ENCODE measurements at regions not wholly inside any gene's neighbourhood (a gene's known extent, or its start where the extent isn't known, plus 50 kb on each side); places are given as distances from the start of the nearest gene placed in this dataset.

DNA sequence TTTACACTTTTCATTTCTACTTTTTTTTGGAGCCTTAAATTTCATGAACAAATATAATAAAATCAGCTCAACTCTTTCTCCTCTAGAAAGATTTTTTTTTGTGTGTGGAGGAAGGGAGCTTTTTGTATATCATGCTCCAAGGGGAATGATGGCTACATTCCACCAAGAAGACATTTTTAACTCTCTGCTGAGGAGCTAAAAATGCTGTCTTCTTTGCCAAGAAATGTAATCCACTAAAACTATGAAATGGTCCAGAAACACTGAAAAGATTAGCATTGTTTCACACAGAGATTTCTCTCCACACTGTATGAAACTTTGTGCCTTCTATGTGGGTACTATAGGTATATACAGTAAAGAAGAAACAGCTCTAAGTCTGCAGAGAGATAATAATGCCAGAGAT, 74.1 kb upstream of the ANK3 start:
- no peak for DNase-seq

DNA sequence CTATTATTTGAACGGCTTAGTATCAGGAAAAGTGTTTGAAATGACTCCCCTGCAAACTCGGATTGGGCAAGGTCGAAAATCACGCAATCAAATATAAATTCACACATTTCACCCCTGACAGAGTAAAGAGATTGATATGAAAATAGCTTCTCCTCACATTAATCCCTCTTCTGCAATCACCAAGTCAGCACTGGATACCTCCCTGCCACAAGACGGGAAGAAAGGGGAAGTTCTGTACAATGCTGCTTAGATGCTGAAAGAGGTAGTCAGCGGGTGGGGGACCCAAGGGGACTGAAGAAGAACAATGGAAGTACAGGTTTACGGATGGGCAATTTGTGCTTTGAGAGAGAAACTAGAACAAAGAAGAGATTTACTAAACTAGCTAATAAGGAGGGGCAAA, 72.0 kb upstream of the ANK3 start:
- no peak for DNase-seq

DNA sequence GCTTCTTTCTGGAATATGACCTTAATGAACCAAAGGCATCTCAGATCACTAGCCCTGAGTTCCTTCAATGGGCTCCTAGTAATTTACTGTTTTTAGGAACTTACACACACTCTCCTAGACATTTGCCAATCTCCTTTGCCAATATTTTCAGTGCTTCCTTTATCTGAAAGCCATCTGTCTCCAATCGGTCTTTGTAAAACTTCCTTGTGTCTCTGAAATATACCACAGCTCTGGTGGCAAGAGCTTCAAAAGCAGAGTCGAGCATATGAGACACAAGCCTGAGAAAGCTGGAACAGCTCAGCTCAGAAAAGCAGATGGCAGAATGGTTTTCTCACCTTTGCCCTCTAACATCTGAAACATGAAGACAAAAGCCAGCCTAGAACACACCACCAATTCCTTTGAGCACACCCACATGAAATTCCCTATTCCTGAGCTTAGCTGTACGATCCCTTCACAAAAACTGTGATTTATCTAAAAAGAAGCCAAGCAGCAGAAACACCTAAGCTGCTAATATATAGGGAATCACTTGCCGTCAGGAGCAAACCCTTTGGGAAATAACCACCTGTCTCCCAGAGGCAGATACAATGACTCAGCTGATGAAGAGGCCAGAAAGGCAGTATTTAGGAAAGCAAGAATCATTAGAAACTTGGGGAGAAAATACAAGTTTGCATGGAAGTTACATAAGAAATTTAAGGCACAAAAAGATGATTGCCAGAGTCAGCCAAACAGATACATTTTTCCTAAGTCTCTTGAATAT, 70.2 kb upstream of the ANK3 start:
- DNase-seq, result no peak

- DNase-seq, result no peak
Observed at GRCh38 chr10:60456053-60456452, 66.4 kb upstream of the ANK3 start.

DNA sequence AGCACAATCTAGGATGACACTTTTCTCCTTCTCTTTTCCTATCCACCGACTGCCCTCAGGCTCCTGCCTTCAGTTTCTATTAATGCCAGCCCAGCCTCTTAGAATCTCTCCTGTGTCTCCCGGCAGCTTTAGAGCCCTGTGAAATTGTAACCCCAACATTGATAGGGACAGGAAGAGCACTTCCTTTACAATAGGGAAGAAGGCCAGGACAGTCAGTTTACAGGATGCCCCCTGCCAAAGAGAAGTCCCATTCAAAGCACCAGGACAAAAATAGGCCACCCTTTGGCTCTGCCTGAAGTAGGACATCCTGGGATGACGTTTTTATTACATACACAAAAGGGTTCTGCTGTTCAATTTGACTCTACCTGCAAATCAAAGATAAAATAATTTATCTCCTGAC, 64.7 kb upstream of the ANK3 start:
- DNase-seq, result no peak

DNA sequence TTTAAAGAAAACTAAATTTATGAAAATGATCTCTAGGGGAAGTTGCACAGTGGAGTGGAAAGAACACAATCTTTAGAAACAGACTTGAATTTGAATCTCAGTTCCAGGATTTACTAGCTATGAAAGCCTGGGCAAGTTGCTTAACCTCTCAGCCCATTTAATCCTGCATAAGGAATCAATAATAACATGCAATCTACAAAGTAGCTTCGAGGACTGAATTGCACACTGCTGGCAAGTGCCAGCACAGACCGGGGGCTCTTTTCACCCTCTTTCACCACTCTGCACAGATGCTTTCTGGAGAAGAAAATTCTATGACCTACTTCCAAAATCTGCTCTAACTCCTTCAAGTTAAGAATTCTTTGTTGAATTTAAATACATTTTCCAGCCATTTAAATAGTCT, 63.4 kb upstream of the ANK3 start:
- DNase-seq, result no peak

- no peak for DNase-seq
Observed at GRCh38 chr10:60450291-60450690, 60.6 kb upstream of the ANK3 start.

DNA sequence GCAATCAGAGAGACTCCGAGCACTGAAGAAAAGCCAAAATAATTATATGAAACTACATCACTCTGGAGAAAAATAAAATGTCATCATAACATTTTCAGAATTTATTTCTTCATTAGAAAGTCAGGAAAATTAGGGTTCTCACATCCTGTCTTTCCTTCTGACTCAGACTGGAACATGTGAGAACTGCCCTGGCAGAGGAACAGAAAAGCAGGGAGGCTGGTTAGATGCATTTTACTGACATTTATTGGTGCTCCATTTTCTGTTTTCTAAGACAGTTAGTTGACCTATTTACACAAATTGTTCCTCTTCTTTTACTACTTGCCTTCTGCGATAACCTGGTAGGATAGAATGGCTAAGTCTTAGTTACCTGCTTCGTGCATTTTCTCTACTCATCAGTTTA, 58.6 kb upstream of the ANK3 start:
- no peak for DNase-seq

DNA sequence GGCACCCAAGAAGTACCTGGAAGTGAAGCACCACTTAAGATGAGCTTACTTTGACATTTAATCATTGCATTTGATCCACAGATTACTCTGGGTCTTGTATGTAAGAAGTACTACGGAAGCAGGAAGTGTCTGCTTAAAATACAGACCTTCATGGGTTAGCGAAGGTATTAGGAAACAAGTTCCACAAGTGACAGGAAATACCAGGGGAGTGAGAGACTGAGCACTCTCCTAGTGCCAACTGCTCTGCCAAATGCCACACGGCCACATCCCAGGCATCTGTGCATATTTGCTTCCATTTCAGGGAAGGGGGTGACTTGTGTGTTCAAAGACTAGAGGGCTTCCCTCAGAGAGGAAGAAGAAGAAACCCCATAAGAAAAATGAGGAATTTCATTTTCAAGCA, 57.2 kb upstream of the ANK3 start:
- DNase-seq, result no peak

DNA sequence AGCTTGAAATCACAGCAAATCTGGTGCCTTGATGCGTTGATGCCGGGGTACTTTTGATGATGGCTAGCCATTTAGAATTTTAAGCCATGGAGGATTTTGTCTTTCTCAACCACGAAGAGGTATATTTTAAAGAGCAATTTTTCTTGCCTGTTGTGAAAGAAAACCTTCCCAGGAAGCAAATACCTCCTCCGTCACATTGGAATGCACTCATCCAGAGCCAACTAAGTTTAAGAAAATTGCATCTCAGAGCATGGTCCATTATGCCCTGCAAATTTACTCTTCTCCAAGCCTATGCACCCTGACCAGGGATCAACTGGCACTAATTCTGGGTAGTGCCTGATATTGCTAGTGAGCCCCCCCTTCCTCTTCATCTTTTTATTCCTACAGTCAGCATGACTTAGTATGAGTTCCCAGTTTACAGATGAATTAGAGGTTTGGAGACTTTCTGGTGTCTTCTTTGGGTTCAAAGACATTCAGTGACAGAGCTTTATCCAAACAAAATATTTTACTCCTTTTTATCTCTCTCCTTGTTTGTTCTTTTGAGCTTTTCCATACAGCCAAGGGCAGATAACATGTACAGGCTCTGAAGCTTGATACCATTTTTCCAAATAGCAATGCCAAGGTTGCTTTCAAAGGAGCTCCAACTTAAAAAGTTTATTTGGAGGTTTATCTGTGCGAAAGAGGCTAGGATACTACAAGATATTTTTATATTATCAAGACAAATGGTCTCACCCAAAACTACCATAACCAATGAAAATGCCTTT, 56.6 kb upstream of the ANK3 start:
- no peak for DNase-seq

- DNase-seq, result no peak
Observed at GRCh38 chr10:60444494-60445064, 54.9 kb upstream of the ANK3 start.

DNA sequence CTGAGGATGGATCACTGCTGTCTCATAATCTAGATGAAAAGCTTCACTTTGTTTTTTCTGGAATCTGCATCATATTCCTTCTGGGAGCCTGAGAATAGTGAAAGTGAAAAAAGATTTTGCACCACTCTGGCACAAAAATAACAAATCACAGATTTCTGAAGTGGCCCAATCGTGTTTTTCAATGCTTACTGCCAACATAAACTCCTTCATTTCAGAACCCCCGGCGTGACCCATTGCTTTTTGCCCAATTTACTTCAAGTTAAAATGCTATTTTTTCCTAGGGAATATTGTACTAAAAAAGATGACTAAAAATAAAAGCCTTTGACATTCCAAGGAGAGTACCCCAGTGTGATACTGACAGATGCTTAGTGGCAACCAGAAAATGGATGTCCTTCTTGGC, 53.7 kb upstream of the ANK3 start:
- DNase-seq, result no peak

DNA sequence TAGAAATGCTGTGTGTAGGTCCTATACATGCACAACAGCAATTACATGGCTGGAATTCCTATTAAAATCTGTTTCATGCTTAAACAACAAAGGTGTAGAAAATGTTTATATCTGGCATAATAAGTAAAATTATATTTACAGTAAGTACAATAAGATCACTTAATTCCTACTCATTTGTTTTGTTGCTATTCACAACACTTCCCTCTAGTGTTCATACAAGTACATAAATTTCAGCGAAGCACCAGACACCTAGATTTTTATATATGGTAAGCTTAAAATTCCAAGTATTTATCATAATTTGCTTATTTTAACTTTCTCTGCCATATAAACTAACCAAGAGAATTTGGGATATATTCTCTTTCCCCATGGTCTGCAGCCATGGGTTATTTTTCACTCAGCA, 51.8 kb upstream of the ANK3 start:
- no peak for DNase-seq

GRCh38 chr10:60439641-60440040, 50.0 kb upstream of the ANK3 start:
- no peak for DNase-seq

Measured in stimulated activated CD4-positive, alpha-beta T cell treated with anti-CD3 and anti-CD28 coated beads, Interleukin-12 subunit alpha, Interleukin-12 subunit beta, amount 100 ng/mL, for 4 hours (primary cell).